ENCODE measurements at regions not wholly inside any gene's neighbourhood (a gene's known extent, or its start where the extent isn't known, plus 50 kb on each side); places are given as distances from the start of the nearest gene placed in this dataset.
A peak's percentile ranks its signal among the peaks of the same experiment; 100 is the strongest.

DNA sequence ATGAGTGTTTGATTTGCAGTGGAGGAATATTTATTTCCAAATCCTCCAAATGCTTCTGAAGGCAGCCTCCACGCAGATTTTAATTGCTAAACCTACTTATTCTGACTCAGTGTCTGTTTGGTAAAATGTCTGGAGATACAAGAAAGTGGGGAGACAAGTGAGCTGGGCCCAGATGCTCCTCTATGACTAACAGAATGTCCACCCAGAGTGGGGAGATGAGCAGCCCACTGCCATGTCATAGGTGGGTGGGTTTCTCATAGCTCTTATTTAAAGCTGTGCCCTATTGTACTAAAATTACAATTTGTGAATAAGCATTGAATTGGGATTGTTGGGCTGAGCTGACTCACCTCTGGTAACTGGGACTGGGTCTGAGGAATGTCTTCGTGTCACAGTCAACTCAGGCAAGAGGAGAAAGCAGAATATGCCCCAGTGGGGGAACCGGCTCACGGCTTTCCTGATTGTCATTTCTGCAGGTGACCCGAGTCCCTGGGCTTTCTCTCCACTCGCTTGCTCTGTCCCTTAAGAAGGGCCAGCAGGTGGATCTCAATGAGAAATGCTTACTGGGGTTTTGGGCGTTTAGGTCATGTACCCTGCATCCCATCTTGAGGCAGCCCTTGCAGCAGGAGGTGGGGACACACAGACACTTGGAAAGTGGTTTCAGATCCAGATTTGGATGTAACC lies 116.3 kb upstream of the SPRED2 start:
- FAIRE-seq, result no peak
- no peak for DNase-seq (ENCODE audit: insufficient read length, low spot score)
- no peak for TF ChIP-seq POLR2A (IDR thresholded peaks at IDR 0.05; ENCODE audit: low read depth, low read length)

DNA sequence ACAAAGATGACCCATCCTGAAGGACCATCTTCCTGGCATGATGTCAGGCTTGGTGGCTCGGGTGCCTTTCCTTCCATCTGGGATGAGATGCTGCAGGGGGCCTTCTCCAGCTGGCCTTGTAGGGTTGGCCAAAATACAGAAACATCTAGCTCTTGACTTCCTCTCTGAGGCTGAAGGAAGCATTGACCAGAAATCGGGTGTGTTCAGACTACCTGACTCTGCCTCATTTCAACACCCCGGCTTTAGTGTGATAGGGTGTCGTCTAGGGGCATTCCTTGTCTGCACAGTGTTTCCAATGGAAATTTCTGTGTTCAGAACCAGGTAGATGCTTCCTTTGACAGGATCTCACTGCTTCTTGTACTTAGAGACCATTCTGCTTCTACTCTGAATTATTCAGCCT lies 115.7 kb upstream of the SPRED2 start:
- TF ChIP-seq POLR2A (IDR thresholded peaks at IDR 0.05; ENCODE audit: low read depth, low read length), result no peak
- FAIRE-seq, result no peak
- DNase-seq (ENCODE audit: insufficient read length, low spot score), result no peak

DNA sequence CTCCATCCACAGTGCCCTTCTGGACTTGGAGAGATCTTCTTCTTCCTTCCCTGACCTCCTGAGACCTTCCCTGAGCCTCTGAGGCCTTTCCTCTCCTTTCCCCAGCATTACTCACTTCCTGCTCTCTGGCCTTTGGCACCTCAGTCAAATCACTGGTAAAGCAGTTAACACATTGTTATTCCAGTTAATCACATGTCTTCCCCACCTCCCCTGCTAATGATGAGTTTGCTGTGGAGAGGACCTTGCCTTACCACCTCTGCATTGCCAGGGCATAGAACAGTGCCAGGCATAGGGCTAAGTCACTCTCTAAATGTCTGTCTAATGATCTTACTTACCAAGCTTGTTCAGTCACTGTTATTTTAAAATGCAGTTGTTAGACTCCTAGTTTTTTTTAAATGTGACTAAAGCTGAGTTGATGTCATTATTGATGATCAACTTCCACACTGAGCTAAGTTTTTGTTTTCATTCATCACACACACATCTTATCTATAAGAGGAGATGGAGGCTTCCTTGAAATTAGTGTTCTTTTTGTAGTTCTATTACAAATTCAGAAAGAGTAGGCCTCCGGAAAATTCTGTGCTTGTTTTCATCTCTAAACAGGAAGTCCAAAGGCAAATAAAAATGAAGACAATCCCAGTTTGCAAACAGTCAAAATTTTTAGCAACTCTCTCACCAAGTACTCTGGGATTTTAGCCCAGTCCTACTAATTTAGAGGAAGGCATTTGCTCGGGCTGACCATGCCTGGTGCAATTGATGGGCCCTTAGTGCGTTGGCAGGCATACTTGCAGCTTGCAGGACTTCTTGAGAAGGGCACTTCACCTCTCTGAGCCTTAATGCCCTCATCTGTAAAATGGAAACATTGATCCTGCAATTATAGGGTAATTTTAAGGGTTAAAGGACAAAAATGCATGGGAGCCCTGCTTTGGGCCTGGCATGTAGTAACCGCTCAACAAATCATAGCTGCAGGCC lies 113.7 kb upstream of the SPRED2 start:
- TF ChIP-seq POLR2A (IDR thresholded peaks at IDR 0.05; ENCODE audit: low read depth, low read length), result no peak
- DNase-seq (ENCODE audit: insufficient read length, low spot score) (peak; percentile 56), FAIRE-seq (peak; percentile 91)

DNA sequence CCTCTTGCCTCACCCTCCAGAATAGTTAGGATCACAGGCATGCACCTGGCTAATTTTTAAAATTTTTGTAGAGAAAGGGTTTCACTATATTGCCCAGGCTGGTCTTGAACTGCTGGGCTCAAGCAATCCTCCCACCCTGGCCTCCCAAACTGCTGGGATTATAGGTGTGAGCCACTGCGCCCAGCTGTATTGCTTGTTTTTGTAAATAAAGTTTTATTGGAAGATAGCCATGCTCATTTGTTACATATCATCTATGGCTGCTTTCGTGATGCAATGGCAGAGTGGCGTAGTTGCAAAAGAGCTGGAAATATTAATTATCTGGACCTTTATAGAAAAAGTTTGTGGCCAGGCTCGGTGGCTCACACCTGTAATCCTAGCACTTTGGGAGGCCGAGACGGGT lies 109.4 kb upstream of the SPRED2 start:
- FAIRE-seq (no peak), DNase-seq (ENCODE audit: insufficient read length, low spot score) (no peak)
- no peak for TF ChIP-seq POLR2A (IDR thresholded peaks at IDR 0.05; ENCODE audit: low read depth, low read length)

DNA sequence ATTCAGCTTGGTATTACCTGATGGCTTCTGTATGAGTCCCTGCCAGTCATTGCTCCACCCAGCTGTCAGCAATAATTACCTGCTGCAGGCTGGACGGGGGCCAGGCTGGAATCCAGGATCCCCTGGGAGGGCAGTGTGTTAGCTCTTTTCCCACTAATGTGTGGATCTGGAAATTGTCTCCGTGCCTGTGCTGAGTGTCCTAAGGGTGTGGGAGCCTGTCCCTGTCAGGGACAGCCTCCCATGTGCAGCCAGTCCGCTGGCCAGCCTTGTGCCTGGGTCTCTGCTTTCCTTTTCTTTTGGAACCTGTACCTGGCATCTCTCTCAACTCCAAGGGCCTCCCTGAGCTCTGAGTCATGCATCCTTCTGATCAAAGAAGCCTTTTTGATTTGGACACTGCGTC lies 107.2 kb upstream of the SPRED2 start:
- no peak for TF ChIP-seq POLR2A (IDR thresholded peaks at IDR 0.05; ENCODE audit: low read depth, low read length)
- no peak for FAIRE-seq
- DNase-seq (ENCODE audit: insufficient read length, low spot score), result no peak

DNA sequence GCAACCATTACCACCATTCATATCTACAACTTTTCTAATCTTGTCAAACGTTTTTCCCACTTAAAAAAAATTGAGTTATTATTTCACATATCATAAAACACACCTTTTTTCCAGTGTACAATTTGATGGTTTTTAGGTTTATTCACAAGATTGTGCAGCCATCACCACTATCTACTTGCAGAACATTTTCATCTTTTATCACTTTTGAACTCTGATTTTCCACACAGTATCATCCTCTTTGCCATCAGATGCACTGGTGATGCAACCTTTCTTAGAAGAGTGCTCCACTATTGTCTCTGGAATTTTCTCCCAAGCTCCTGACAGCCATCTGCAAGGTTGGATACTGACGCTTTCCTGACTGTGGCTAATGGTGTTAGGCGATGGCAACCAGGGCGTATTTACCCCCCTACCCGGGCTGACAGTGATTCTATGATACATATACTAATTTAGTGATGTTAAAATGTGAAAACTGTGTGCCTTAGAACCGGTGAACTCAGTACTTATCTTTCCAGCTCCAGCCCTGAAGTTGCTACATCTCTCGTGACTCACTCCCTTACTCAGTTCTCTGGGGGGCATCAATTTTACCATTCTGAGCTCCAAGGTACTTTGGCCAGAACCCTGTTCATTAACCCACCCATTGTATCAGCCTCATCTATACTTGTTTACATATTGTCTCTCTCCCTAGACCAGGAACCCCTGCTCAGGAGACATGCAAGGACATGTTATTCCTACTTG lies 105.4 kb upstream of the SPRED2 start:
- FAIRE-seq, result no peak
- DNase-seq (ENCODE audit: insufficient read length, low spot score), result no peak
- TF ChIP-seq POLR2A (IDR thresholded peaks at IDR 0.05; ENCODE audit: low read depth, low read length), result no peak

DNA sequence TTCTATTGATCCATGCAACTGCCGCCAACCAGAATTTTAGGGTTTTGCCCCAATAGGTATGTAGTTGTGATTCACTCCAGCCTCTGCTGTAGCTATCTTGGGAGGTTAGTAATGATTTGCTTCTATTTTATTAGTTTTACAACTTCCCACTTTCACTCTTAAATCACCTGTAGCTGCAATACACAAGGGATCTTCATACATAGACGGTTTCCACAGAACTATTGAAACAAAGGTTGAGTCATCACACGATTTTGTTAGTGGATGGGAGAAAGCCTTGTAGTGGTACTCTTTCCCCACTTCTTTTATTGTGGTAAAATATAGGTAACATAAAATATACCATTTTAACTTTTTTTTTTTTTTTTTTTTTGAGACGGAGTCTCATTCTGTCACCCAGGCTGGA lies 104.2 kb upstream of the SPRED2 start:
- FAIRE-seq, result no peak
- no peak for TF ChIP-seq POLR2A (IDR thresholded peaks at IDR 0.05; ENCODE audit: low read depth, low read length)
- DNase-seq (ENCODE audit: insufficient read length, low spot score), result no peak

DNA sequence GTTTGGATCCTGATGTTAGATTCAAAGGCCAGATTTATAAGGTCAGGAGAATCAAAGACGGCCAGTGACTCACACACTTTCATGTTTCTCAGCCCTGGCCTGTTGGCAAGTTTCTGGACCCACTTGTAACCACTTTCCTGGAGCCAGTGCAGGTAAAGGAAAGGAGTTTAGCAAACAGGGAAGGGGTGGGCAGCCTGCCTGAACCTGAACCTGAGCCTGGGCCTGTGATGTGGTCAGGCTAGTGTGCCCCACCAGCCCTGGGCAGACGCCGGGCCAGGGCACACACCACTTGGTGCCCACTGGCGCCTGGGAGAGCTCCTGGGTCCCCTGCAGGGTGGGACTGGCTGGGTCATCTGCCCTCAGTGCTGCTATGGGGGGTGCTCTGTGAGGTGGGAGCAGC lies 100.5 kb upstream of the SPRED2 start:
- no peak for DNase-seq (ENCODE audit: insufficient read length, low spot score)
- FAIRE-seq, result no peak
- no peak for TF ChIP-seq POLR2A (IDR thresholded peaks at IDR 0.05; ENCODE audit: low read depth, low read length)

DNA sequence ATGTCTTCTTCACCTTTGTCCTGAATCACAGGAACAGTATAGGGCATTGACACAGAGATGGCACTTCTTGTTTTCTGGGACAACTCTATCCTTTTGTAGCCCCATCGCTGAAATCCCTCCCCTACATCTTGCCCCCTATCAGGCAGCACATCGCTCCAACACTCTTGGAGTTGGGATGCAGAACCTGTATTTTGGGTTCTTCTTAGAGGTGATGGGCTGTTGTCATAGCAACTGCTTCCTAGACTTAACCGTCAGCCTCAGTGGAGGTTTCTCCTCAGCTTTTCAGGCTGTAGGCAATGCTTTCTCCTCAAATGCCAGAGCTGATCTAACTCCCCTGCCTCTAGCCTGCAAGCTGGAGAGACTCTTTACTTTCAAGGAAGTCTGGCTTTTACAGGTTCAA lies 99.9 kb upstream of the SPRED2 start:
- TF ChIP-seq POLR2A (IDR thresholded peaks at IDR 0.05; ENCODE audit: low read depth, low read length), result no peak
- FAIRE-seq (no peak), DNase-seq (ENCODE audit: insufficient read length, low spot score) (no peak)

DNA sequence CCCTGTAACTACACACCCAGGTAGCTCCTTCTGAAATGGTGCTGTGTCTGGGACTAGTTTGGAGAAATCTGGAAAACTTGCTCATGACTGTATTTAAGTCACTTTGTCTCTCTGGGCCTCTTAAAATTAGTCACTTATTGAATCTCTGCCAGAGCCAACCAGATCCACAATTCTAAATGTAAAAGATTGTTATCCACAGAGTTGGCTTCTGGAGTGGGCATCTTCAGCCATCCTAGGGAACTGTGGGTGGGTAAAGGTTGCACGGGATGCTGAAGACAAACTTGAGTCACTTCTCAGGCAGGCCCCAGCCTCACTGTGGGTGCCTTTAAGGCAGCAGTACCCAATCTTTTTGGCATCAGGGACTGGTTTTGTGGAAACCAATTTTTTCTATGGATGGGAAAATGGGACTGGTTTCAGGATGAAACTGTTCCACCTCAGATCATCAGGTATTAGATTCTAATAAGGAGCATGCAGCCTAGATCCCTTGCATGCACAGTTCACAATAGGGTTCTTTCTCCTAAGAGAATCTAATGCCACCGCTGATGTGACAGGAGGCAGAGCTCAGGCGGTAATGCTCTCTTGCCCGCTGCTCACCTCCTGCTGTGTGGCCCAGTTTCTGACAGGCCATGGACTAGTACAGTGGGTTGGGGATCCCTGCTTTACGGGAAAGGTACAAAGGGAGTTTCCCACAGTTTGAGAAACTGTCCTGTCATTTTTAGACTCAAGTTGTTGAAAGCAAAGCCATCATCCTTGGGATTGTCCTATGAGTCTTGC lies 98.3 kb upstream of the SPRED2 start:
- DNase-seq (ENCODE audit: insufficient read length, low spot score) (peak; percentile 26), FAIRE-seq (no peak)
- TF ChIP-seq POLR2A (IDR thresholded peaks at IDR 0.05; ENCODE audit: low read depth, low read length), result no peak

DNA sequence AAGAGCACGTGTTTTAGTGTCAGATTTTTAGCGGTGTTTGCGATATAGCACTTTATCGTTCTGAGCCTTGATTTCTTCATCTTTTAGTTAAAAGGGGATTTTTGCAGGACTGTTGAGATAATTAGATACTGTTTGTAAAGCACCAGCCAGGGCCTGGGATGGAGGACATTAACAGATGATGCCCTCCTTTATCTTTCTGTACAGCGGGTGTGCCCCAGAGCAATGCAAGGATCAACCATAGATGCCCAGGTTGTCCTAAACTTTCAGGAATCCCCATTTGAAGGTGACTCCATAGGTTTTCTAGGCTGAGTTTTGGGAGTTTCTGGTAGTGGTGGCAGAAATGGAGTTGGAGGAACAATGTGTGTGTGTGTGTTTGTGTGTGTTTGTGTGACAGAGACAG lies 97.0 kb upstream of the SPRED2 start:
- FAIRE-seq (no peak), DNase-seq (ENCODE audit: insufficient read length, low spot score) (no peak)
- no peak for TF ChIP-seq POLR2A (IDR thresholded peaks at IDR 0.05; ENCODE audit: low read depth, low read length)

DNA sequence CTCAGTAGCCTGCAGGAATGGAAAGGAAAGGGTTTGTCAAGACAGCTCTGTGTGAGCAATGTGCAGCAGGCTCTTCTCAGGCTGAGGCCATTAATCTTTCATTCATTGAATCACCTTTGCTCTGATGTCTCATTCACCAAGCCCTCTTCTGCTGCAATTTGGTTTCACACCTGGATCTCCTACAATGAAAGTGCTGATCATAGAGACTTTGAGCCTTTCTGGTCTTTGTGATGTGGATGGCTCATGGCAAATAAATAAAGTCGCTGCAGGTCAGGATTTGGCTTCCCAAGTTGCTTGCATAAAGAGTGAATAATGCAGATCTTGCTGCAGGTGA lies 95.8 kb upstream of the SPRED2 start:
- DNase-seq (ENCODE audit: insufficient read length, low spot score), result no peak
- TF ChIP-seq POLR2A (IDR thresholded peaks at IDR 0.05; ENCODE audit: low read depth, low read length), result no peak
- FAIRE-seq, result no peak

DNA sequence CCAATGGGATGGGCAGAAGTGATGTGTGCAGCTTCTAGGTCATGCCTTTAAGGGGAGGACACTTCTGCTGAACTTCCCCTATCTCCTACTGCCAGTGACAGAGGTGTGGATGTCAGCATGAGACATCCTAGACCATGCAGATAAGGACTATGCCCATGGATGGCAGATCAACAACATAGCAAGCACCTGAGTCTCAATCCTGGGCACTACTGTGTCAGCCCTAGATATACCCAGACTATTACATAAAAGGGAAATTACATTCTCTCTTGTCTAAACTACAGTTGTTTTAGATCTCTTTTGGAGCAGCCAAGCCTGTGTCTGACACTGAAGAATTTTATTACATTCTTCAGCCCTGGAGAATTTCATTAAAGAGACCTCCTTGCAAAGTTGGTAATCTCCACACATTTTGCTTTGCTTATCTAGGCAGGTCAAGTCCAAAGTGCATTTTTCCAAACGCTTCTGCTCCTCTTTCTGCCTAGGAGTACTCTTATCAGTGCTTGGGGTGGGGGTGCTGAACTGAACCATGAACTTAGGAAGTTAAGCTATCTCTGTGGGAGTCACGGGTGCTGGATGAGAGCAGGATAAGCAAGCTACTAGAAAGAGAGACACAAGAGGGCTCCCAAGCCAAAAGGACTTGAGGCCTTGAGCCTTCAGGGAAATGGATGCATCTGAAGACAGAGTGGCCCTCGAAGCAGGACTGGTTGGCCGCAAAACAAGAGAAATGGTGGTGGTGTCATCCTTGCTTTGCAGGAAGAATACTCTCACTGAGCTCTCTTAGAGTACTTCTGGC lies 95.2 kb upstream of the SPRED2 start:
- DNase-seq (ENCODE audit: insufficient read length, low spot score) (no peak), FAIRE-seq (no peak)
- no peak for TF ChIP-seq POLR2A (IDR thresholded peaks at IDR 0.05; ENCODE audit: low read depth, low read length)
